ENCODE measurements at regions not wholly inside any gene's neighbourhood (a gene's known extent, or its start where the extent isn't known, plus 50 kb on each side); places are given as distances from the start of the nearest gene placed in this dataset.

DNA sequence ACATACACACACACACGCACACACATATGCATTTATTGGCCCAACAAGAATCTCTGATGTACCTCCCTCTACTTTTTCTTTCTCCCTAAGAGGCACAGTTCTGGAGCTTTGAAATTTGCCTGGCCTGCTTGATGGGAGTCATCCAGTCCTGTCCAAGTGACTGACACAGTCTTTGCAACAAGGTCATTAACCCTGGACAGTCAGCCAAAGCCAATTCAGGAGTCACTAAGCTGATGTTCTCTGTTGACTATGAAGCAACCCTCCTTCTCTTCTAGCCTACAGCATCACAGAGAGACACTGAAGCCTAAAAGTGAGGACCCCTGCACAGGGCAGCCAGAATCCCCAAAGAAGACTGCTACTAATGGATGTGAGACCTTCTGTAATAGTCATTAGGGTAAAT is 123.1 kb downstream of the HHIPL2 start:
- H3K4me3 ChIP-seq = no peak overlapping the region
- TF ChIP-seq, protein P1, sequence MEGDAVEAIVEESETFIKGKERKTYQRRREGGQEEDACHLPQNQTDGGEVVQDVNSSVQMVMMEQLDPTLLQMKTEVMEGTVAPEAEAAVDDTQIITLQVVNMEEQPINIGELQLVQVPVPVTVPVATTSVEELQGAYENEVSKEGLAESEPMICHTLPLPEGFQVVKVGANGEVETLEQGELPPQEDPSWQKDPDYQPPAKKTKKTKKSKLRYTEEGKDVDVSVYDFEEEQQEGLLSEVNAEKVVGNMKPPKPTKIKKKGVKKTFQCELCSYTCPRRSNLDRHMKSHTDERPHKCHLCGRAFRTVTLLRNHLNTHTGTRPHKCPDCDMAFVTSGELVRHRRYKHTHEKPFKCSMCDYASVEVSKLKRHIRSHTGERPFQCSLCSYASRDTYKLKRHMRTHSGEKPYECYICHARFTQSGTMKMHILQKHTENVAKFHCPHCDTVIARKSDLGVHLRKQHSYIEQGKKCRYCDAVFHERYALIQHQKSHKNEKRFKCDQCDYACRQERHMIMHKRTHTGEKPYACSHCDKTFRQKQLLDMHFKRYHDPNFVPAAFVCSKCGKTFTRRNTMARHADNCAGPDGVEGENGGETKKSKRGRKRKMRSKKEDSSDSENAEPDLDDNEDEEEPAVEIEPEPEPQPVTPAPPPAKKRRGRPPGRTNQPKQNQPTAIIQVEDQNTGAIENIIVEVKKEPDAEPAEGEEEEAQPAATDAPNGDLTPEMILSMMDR (IDR thresholded peaks at IDR 0.05 in 8 of 11, conservative IDR thresholded peaks at IDR 0.05 in 3 of 11) = no peak
- TF ChIP-seq POLR2AphosphoS5 (IDR thresholded peaks at IDR 0.05) (no peak), POLR2A (IDR thresholded peaks at IDR 0.05) (no peak)
- H3K9me3 ChIP-seq = peaks cover 0 to 20% (median 17%) of the 10 kb centered on the region in 8 donors
- intact Hi-C loops (cut with DNase I; ENCODE audit: low total_unique reads) = no loop called here
- peaks cover 0 to 13% (median 8%) of the 10 kb centered on the region in 6 donors for H3K4me1 ChIP-seq
- peaks cover 0 to 5% (median 0%) of the 10 kb centered on the region in 7 donors for H3K27me3 ChIP-seq (replicated peaks in 1 of 7)
- H3K36me3 ChIP-seq = no peaks in the 10 kb centered on the region
- WGBS, 5 donors = 93 to 100% (median 97%) methylated on average over 1 of the region's 1 CpG
- DNase-seq = no peak
- no peak overlapping the region for H3K27ac ChIP-seq

DNA sequence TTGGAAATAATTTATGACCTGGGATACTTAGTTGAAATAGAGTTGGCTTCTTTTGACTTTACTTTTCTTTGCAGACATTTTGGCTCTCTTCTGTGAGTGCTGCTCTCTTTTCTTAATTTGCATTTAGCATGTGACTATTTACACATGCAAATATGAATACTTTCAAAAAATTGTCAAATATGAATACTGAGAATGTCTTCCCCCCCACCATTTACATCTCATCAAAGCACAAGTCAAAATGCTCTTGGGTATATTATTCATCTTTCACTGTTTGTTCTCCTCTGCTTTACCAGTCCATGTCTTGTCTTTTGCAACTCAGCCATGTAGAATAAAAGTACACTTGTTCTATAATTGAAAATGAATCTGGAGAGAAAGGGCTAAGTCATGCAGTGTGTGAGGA is 126.5 kb downstream of the HHIPL2 start:
- H3K4me1 ChIP-seq = peaks cover 0 to 13% (median 8%) of the 10 kb centered on the region in 6 donors
- H3K9me3 ChIP-seq = peaks cover 0 to 19% (median 16%) of the 10 kb centered on the region in 8 donors
- H3K36me3 ChIP-seq = no peaks in the 10 kb centered on the region
- intact Hi-C loops (cut with DNase I; ENCODE audit: low total_unique reads) = no loop called here
- no peak for DNase-seq
- TF ChIP-seq POLR2AphosphoS5 (IDR thresholded peaks at IDR 0.05) (no peak), POLR2A (IDR thresholded peaks at IDR 0.05) (no peak)
- TF ChIP-seq, protein P1 (IDR thresholded peaks at IDR 0.05 in 8 of 11, conservative IDR thresholded peaks at IDR 0.05 in 3 of 11) = no peak
- H3K27me3 ChIP-seq (replicated peaks in 1 of 7) = peaks cover 0 to 5% (median 0%) of the 10 kb centered on the region in 7 donors
- H3K27ac ChIP-seq = peak overlapping the region in 3 of 8 donors; percentile 59 to 73 (median 60)
- H3K4me3 ChIP-seq = no peak overlapping the region

DNA sequence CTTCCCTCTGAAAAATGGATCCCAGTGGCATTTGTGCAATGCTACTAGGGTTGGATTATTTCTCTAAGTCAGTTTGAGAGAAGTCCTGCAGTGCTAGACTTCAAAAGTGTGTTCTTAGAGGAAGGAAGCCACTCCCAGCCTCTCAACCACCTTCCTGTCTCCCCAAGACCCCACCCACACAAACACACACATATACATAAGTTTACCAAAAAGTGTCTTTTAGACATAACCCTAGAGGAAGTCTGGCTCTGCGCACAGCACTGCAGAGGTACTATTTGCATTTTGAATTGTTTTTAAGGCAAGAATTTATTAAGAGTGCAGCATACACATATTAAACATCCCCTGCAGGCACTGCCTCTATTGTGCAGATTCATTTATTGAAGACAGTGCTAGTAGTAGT is 127.3 kb downstream of the HHIPL2 start:
- no peak overlapping the region for H3K4me3 ChIP-seq
- H3K4me1 ChIP-seq = peaks cover 0 to 13% (median 8%) of the 10 kb centered on the region in 6 donors
- WGBS, 5 donors = 18 to 48% (median 43%) methylated on average over 1 of the region's 1 CpG
- no peak for DNase-seq
- H3K27me3 ChIP-seq (replicated peaks in 1 of 7) = peaks cover 0 to 5% (median 0%) of the 10 kb centered on the region in 7 donors
- H3K36me3 ChIP-seq = no peaks in the 10 kb centered on the region
- TF ChIP-seq POLR2A (IDR thresholded peaks at IDR 0.05) (no peak), POLR2AphosphoS5 (IDR thresholded peaks at IDR 0.05) (peak in 1 of 3 donors; percentile 31)
- TF ChIP-seq, protein P1 (IDR thresholded peaks at IDR 0.05 in 8 of 11, conservative IDR thresholded peaks at IDR 0.05 in 3 of 11) = no peak
- peaks cover 0 to 12% (median 9%) of the 10 kb centered on the region in 8 donors for H3K9me3 ChIP-seq
- peak overlapping the region; percentile 30 to 73 (median 46) for H3K27ac ChIP-seq
- intact Hi-C loops (cut with DNase I; ENCODE audit: low total_unique reads) = no loop called here

DNA sequence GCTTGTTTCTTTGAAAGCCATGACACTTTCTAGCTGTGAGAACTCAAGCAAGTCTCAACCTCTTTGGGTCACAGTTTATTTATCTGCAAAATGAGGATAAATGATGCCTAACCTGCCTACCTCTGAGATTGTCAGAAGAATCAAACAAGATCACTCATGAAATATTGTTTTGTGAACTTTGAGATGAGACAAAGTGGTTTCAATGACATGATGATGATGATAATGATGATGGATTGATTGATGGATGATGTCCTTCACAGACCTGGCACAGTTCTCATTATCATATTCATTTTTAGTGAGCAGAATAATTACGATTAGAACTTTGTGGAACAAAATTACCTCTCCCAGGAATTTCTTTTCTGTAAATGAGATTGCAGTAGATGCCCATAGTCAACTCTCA is 129.2 kb downstream of the HHIPL2 start:
- Histone ChIP-seq H3K9me3 (no peaks in the 10 kb centered on the region), H3K27me3 (replicated peaks in 1 of 7) (peaks cover 0 to 5% (median 0%) of the 10 kb centered on the region in 7 donors), H3K4me3 (no peak overlapping the region), H3K36me3 (no peaks in the 10 kb centered on the region), H3K4me1 (peaks cover 0 to 13% (median 8%) of the 10 kb centered on the region in 6 donors), H3K27ac (no peak overlapping the region)
- no peak for DNase-seq
- TF ChIP-seq, protein P1 (IDR thresholded peaks at IDR 0.05 in 8 of 11, conservative IDR thresholded peaks at IDR 0.05 in 3 of 11) = no peak
- no peak for TF ChIP-seq POLR2AphosphoS5 (IDR thresholded peaks at IDR 0.05)
- TF ChIP-seq POLR2A (IDR thresholded peaks at IDR 0.05) = no peak
- 72 to 98% (median 82%) methylated on average over 1 of the region's 1 CpG for WGBS, 5 donors
- intact Hi-C loops (cut with DNase I; ENCODE audit: low total_unique reads) = no loop called here
